Suprapubic skin (tissue), 4 donors: ENCODE measurements at regions not wholly inside any gene's neighbourhood (a gene's known extent, or its start where the extent isn't known, plus 50 kb on each side); places are given as distances from the start of the nearest gene placed in this dataset.

Experiments used
- DNase-seq, 2 donors: peaks; one replicate each; pipeline ENCODE4 v3.0.0-alpha.2; 2019; ENCODE audit warnings: low spot score in 2 of 2
- H3K27ac ChIP-seq: fragments of 200-600 bp; sonication (generic); one replicate; pipeline ENCODE4 v1.5.1; 2019
- H3K27me3 ChIP-seq: fragments of 200-600 bp; sonication (generic); one replicate; pipeline ENCODE4 v1.5.1; 2019
- H3K36me3 ChIP-seq: fragments of 200-600 bp; sonication (generic); one replicate; pipeline ENCODE4 v1.5.1; 2019
- H3K4me1 ChIP-seq: fragments of 200-600 bp; sonication (generic); one replicate; pipeline ENCODE4 v1.5.1; 2019
- H3K4me3 ChIP-seq: fragments of 200-600 bp; sonication (generic); one replicate; pipeline ENCODE4 v1.5.1; 2019; ENCODE audit warnings: mild to moderate bottlenecking
- H3K9me3 ChIP-seq: fragments of 200-600 bp; sonication (generic); one replicate; pipeline ENCODE4 v1.5.1; 2019
- CTCF ChIP-seq, 2 donors: fragments of 200-600 bp in 1 of 2; fragments of 450-650 bp in 1 of 2; sonication (generic) in 1 of 2; IDR thresholded peaks; one replicate each; pipeline ENCODE4 v1.5.1; 2016 to 2019; ENCODE audit warnings: antibody characterized with exemption in 2 of 2, mild to moderate bottlenecking in 1 of 2, moderate library complexity in 1 of 2
- EP300 ChIP-seq: sonication (generic); formaldehyde crosslinking; IDR thresholded peaks from one replicate; pipeline ENCODE4 v1.6.1; 2017; ENCODE audit warnings: antibody characterized with exemption
- POLR2A ChIP-seq, 2 donors: fragments of 450-650 bp; IDR thresholded peaks; one replicate each; pipeline ENCODE4 v1.6.1; 2017; ENCODE audit warnings: antibody characterized with exemption in 2 of 2, mild to moderate bottlenecking in 2 of 2, moderate library complexity in 2 of 2
- POLR2AphosphoS5 ChIP-seq, 3 donors: sonication (generic); formaldehyde crosslinking; IDR thresholded peaks; one replicate each; pipeline ENCODE4 v1.6.1; 2017; ENCODE audit warnings: antibody characterized with exemption in 3 of 3
- WGBS: methylation state at CpG from one replicate; pipeline ENCODE4 v1.1.5; 2018; 5-methylcytosine and 5-hydroxymethylcytosine counted together

- Histone ChIP-seq H3K27ac (no peak overlapping the region), H3K4me3 (no peak overlapping the region), H3K27me3 (peaks cover 3% of the 10 kb centered on the region), H3K4me1 (no peaks in the 10 kb centered on the region), H3K36me3 (no peaks in the 10 kb centered on the region), H3K9me3 (no peaks in the 10 kb centered on the region)
- peak in 1 of 2 donors; percentile 77 for DNase-seq
- no peak for TF ChIP-seq POLR2A (IDR thresholded peaks at IDR 0.05)
- no peak for TF ChIP-seq CTCF (IDR thresholded peaks at IDR 0.05)
- TF ChIP-seq EP300, result no peak
- no peak for TF ChIP-seq POLR2AphosphoS5 (IDR thresholded peaks at IDR 0.05)
- WGBS, result 84% methylated on average over 17 of the region's 17 CpGs
Measured at GRCh38 chr18:78679613-78680260, 299.9 kb upstream of the SALL3 start.

DNA sequence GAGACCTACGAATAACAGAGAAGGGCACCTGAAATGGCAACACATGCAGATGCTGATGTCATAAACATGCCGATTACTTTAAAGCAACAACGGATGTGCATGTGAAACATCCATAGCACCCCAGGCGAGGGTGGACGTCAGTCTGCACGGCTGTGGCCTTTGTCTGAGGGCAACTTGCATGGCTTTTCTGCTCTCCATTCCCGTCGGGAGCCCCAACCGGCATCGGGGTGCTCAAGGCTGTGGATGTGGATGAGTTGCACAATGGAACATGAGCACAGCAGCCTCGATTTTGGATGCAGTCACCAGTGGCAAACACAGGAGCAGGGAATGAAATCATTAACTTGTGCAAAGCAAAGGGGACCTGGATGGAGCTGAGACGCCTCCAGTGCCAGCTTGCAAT lies 298.2 kb upstream of the SALL3 start:
- 71% methylated on average over 12 of the region's 12 CpGs for WGBS
- H3K27me3 ChIP-seq, result peaks cover 10% of the 10 kb centered on the region
- H3K4me1 ChIP-seq, result no peaks in the 10 kb centered on the region
- H3K36me3 ChIP-seq, result no peaks in the 10 kb centered on the region
- H3K27ac ChIP-seq, result no peak overlapping the region
- peak in 1 of 2 donors; percentile 70 for DNase-seq
- no peaks in the 10 kb centered on the region for H3K9me3 ChIP-seq
- H3K4me3 ChIP-seq, result no peak overlapping the region
- no peak for TF ChIP-seq POLR2A (IDR thresholded peaks at IDR 0.05)
- TF ChIP-seq POLR2AphosphoS5 (IDR thresholded peaks at IDR 0.05), result no peak
- no peak for TF ChIP-seq CTCF (IDR thresholded peaks at IDR 0.05)
- no peak for TF ChIP-seq EP300

DNA sequence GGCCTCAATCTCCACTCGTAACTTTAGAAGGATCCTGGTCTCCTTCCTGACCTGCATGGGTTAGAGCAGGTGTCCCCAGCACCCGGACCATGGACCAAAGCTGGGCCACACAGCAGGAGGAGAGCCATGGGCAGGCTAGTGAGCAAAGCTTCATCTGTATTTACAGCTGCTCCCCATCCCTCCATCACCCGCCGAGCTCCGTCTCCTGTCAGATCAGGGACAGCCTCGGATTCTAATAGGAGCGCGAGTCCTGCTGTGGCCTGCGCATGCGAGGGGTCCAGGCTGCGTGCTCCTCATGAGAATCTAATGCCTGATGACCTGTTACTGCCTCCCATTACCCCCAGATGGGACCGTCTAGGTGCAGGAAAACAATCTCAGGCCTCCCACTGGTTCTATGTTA lies 297.7 kb upstream of the SALL3 start:
- Histone ChIP-seq H3K27ac (no peak overlapping the region), H3K4me3 (no peak overlapping the region), H3K4me1 (no peaks in the 10 kb centered on the region), H3K36me3 (no peaks in the 10 kb centered on the region), H3K27me3 (peaks cover 10% of the 10 kb centered on the region), H3K9me3 (no peaks in the 10 kb centered on the region)
- no peak for TF ChIP-seq POLR2A (IDR thresholded peaks at IDR 0.05)
- no peak for TF ChIP-seq POLR2AphosphoS5 (IDR thresholded peaks at IDR 0.05)
- no peak for TF ChIP-seq EP300
- TF ChIP-seq CTCF (IDR thresholded peaks at IDR 0.05), result no peak
- DNase-seq, result peak in 1 of 2 donors; percentile 43
- WGBS, result 88% methylated on average over 12 of the region's 12 CpGs

GRCh38 chr18:78682716-78683115 lies 296.9 kb upstream of the SALL3 start:
- DNase-seq, result peak in 1 of 2 donors; percentile 48
- 57% methylated on average over 13 of the region's 13 CpGs for WGBS

More at GRCh38 chr18:78682716-78683115, 296.9 kb upstream of the SALL3 start:
- Histone ChIP-seq H3K27me3 (peaks cover 10% of the 10 kb centered on the region), H3K36me3 (no peaks in the 10 kb centered on the region), H3K27ac (no peak overlapping the region), H3K9me3 (no peaks in the 10 kb centered on the region), H3K4me3 (no peak overlapping the region), H3K4me1 (no peaks in the 10 kb centered on the region)
- TF ChIP-seq CTCF (IDR thresholded peaks at IDR 0.05) (no peak), POLR2AphosphoS5 (IDR thresholded peaks at IDR 0.05) (no peak), POLR2A (IDR thresholded peaks at IDR 0.05) (no peak), EP300 (no peak)
